ENCODE measurements at regions not wholly inside any gene's neighbourhood (a gene's known extent, or its start where the extent isn't known, plus 50 kb on each side); places are given as distances from the start of the nearest gene placed in this dataset.

DNA sequence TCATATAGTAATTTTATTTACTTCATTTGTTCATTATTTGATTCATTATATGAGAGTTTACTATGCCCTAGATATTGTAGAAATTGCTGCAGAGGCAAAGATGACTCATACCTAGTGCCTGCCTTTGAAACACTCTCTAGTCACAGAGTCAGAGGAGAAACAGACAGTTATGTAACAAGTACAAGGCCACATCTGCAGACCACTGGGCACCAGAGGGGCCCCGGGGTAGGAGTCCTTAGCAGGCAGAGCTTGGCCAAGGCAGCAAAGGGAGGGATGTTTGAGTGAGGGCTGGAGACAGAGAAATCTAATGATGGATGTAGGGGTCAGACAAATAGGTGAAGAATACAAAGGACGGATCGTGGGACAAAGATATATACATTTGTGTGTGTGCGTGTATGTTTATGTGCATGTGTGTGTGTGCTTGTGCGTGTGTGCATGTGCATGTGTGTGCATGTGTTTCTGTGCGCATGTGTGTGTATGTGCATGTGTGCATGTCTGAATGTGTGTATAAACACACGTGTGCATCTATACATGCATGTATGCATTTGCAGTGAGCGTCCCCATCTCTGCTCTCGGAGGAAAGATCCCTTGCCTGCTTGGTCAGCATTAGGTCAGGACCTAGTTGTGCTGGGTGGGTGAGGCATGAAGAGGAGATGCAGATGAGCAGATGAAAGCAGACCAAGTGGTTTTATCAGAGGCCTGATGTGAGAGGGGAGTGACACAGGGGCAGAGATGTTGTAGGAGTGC, 170.6 kb upstream of the MYT1L start:
- TF ChIP-seq, protein P1, sequence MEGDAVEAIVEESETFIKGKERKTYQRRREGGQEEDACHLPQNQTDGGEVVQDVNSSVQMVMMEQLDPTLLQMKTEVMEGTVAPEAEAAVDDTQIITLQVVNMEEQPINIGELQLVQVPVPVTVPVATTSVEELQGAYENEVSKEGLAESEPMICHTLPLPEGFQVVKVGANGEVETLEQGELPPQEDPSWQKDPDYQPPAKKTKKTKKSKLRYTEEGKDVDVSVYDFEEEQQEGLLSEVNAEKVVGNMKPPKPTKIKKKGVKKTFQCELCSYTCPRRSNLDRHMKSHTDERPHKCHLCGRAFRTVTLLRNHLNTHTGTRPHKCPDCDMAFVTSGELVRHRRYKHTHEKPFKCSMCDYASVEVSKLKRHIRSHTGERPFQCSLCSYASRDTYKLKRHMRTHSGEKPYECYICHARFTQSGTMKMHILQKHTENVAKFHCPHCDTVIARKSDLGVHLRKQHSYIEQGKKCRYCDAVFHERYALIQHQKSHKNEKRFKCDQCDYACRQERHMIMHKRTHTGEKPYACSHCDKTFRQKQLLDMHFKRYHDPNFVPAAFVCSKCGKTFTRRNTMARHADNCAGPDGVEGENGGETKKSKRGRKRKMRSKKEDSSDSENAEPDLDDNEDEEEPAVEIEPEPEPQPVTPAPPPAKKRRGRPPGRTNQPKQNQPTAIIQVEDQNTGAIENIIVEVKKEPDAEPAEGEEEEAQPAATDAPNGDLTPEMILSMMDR (IDR thresholded peaks at IDR 0.05; ENCODE audit: poor library complexity) = no peak
- no peak for TF ChIP-seq EZH2phosphoT487 (IDR thresholded peaks at IDR 0.05; ENCODE audit: low read depth, severe bottlenecking, unreplicated experiment)
